ENCODE measurements at regions not wholly inside any gene's neighbourhood (a gene's known extent, or its start where the extent isn't known, plus 50 kb on each side); places are given as distances from the start of the nearest gene placed in this dataset.

DNA sequence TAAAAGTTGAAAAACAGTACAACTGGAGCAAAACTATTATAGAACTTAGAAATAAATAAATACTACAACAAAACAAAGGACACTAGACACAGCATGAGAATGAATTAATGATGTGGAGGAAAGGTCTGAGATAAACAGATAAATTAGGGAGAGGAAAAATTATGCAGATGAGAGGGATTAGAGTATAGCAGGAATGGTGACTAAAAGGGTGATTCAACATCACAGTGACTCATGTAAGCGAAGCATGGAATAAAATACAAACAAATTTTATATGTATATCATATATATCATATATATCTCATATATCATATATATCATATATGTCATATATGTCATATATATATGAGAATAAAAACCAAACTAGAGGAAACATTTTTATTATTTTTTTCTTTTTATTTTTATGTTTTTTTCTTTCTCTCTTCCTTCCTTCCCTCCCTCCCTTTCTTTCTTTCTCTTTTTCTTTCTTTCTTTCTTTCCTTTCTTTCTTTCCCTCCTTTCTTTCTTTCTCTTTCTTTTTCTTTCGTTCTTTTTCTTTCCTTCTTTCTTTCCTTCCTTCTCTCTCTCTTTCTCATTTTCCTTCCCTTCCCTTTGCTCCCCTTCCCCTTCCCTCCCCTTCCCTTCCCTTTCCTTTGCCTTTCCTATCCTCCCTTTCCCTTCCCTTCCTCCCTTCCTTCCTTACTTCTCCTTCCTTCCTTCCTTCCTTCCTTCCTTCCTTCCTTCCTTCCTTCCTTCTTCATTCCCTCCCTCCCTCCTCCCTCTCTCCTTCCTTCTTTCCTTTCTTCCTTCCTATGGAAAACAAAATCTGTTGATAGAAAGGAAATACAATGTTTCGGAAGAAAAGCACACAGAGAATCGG lies 1014.6 kb downstream of the GRIK2 start:
- intact Hi-C loops (cut with DNase I): no loop called here
- no peak for DNase-seq (ENCODE audit: low spot score)

DNA sequence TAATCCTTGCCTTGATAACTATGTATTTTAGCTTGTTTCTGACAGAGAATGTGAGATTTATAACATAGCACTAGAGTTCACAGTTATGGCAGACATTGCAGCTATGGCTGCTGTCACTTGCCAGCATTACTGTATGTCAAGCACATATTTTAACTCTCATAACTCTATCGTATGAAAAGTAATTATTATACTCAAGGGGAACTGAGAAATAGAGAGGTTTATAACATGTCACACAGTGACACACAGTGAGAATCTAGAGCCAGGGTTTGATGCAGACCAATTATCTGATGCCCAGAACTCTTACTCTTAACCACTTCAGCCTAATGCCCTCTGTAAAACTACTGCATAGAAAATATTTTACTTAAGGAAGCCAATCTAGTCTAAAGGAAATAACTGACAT lies 1012.4 kb downstream of the GRIK2 start:
- no peak for DNase-seq (ENCODE audit: low spot score)
- intact Hi-C loops (cut with DNase I): no loop called here

DNA sequence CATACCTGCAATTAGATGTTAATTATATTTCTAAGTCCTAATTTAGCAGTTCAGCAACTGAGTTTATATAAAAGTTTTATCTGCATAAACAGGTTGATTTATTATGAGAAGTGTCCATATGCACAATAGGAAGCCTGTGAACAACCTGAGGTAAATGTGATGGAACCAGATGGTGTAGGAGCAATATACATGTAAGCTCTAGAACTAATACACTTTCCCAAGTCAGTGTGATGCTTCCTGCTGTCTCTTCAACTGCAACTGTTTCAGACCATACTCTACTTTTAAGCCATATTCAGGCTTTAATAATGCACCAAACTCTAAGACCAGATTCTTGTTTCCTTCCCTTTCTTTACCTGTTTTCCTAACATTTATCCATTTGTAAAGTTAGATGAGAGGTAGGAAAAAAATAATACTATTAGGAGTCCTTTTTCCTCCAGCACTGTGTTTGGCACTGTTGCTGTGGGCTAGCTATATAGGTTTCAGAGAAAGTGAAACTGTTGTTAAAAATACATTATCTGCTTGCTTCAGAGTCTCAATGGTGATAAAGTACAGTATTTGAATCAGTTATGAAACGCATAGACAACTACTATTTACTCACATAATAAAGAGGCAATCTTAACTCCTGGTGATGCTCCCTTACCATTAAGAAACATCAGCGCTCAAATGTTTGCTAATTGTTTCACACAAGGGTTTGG lies 1009.3 kb downstream of the GRIK2 start:
- intact Hi-C loops (cut with DNase I): no loop called here
- no peak for DNase-seq (ENCODE audit: low spot score)

DNA sequence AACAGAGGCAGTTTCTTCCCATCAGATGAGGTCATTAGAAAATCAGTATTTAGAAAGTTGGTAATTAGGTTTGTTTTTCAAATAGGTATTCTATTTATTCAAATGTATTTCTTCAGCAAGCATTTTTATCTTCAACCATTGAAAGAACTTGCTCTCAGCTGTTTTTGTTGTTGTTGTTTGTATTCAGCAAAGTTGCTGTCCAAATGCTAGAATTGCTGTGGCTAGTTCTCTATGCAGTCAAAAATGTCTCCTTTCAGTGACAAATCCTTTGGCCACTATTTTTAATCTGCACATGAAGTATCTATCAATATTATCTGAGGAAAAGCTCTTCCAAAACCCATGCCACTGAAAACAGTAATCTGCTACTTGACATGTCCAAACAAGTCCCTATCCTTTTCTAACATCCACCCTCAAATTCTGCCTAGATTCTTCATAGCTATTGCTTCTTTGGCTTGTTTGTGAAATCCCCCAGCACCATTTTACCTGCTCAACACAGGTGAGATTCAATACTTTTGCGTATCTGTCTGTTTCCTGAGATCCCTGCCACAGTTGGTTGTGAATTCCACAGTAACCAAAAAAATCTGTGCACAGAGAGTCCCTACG lies 1005.4 kb downstream of the GRIK2 start:
- DNase-seq (ENCODE audit: low spot score): no peak
- intact Hi-C loops (cut with DNase I): no loop called here

DNA sequence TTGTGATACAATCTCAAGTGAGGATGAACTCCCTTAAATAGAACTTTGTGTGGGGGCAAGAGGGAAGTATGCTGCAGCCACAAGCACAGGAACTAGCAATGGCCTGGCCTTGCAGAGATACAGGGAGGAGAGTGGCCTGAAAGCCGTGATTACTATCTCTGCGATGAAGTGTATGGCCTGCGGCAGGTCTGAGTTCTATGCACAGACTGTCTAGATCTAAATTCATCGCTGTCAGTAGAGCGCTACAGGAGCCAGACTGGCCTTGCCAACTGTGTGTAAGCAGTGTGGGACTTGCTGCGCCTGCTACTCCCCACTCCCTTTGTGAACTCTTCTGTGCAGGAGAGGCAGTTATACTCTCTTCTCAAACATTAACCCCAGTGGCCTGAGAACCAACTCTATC lies 997.0 kb downstream of the GRIK2 start:
- DNase-seq (ENCODE audit: low spot score): no peak
- intact Hi-C loops (cut with DNase I): no loop called here

DNA sequence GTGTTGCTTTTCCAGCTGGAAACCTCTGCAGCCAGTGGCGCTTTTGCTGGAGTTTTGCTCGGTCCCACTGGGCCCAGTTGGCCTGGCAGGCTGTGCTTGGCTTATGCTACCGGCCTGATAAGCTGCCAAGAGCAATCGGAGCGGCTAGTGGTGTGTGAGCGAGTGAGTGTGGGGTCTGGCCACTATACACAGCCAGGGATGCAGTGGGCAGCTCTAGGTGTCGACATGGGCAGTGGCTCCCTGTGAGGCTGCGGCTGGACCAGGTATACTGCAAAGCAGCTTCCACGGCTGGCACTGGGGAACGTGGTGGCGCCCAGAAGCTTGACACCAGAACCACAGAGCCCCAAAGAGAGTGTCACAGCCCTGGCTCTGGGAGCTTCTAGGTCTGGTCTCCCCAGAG lies 996.5 kb downstream of the GRIK2 start:
- peak; percentile 66 for DNase-seq (ENCODE audit: low spot score)
- intact Hi-C loops (cut with DNase I): no loop called here

DNA sequence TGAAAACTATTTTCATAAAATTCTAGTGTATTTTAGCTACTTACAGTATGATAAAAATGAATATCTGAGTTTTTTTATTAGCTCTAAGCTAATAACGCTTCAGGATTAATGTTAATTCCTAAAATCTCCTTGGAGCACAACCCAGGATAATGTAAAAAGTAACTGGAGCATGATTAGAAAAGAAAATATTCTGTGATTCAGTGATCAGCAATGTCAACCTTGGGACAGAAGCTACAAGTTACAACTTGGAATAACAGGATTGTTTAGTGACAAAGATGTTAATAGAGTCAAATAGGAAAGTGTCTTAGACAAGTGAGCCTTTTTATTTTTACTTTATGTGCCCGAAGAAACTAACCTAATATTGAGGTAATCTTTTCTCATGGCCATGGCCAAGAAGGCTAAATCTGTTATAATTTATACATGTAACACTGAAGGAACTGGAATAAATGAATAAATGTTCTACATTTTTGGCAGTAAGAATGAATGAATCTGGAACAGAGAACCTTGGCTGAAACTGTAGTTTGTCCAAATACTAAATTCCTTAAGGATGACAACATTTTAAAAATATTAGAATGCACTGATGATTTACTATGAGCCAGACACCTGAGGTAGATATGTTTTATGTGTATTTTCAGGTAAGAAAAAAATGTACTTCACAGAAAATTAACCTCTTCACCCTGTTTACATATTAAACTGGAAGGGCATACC lies 994.0 kb downstream of the GRIK2 start:
- intact Hi-C loops (cut with DNase I): no loop called here
- no peak for DNase-seq (ENCODE audit: low spot score)

DNA sequence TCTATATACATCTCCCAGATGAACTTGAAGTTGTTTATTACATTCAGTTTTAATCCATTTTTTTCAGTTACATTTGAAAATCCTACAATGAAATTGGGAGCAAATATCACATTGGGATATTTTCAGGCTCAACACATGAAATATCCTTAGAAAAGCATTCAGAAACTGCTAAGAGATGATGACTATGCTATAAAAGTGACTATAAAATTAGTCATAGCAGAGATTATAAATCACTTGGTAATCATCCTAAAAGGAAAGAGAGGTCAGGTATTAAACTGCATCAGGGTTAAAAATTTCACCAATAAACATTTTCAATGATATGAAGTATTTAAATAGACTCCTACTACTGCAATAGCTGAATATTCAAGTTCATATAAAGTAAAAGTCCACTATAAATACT lies 987.7 kb downstream of the GRIK2 start:
- DNase-seq (ENCODE audit: low spot score): no peak

DNA sequence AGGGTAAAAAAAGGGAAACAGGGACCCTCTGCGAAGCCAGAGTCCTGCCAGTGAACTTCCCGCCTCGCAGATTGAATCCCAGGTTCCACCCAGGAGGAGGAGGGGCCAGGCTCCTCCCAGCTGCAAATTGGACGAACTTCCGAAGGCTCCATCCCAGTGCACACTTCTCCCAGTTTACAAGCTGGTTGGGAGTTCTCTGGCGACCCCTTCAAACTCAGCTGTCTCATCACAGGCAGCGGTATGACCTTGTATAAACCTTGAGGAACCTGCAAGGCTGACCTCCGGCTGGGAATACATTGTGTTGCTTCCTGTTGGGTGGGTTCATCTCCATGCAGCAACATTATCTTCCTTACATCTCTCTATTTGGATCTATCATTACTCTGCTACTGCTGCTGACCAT lies 962.7 kb downstream of the GRIK2 start:
- intact Hi-C loops (cut with DNase I): no loop called here
- DNase-seq (ENCODE audit: low spot score): peak; percentile 29

More for the DNA sequence above, 987.7 kb downstream of the GRIK2 start:
- intact Hi-C loops (cut with DNase I): no loop called here

DNA sequence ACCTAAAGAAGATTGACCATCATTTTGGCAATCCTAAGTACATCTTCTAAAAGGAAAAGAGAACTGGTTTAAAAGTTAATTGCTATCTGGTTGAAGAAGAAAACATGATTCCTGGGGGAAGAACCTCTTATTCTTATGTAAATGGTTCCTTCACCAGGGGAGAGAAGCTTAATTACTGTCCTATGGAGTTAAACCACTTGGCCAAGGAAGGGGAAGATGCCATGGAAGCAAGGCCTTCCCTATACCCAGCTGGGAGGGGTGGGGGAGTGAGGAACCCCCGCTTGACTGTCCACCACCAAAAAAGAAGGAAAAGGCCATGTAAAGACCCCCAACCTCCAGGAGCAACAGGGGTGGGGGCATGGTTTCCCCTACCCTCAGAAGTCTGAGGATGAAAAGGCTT lies 962.1 kb downstream of the GRIK2 start:
- DNase-seq (ENCODE audit: low spot score): no peak
- intact Hi-C loops (cut with DNase I): no loop called here

DNA sequence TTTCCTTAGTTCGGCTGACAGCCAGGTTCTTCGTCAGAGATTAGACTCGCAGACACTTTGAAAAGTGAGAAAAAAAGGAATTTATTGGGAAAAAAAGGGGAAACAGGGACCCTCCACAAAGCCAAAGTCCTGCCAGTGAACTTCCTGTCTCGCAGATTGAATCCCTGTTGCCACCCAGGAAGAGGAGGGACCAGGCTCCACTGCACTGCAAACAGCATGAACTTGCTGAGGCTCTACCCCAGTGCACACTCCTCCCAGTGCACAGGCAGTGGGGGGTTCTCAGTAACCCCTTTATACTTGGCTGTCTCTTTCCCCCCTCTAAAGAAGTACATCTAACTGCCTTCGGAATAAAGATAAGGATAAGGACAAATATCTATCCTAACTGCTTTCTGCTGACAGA lies 959.0 kb downstream of the GRIK2 start:
- intact Hi-C loops (cut with DNase I): no loop called here
- DNase-seq (ENCODE audit: low spot score): no peak

DNA sequence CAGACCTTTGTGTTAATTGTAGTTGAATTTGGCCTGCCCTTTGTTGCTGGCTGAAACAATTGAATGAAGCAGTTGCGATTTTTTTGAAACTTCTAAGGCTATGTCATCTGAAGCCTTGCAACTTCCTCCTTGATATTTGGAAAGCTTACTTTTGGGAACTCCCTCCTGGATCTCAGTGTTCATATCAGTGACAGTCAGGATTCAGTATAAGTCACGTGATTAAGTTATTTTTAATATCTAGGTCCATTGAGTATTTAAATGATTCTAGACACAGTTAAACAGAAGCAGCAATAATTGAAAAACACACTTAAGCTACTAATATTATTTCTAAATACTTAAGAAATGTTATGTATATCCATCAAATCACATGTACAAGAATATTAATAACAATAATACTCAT lies 951.3 kb downstream of the GRIK2 start:
- intact Hi-C loops (cut with DNase I): no loop called here
- no peak for DNase-seq (ENCODE audit: low spot score)

DNA sequence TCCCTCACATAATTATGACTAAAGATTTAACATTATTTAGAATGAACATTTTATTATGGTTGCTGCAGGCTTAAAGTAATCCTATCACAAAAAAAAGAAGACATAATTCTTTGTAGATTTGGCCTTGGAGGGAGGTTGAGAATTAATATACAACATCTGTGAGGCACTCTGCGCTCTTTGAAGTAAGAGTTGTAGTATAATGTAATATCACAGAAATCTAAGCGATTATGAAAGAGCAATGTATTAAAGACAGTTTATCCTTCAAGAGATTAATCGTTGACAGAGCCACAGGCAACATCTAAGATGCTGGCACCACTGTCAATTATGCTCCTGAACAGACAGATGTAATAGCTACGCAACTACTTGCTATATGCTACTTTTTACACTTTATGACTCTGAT lies 946.8 kb downstream of the GRIK2 start:
- intact Hi-C loops (cut with DNase I): no loop called here
- no peak for DNase-seq (ENCODE audit: low spot score)

DNA sequence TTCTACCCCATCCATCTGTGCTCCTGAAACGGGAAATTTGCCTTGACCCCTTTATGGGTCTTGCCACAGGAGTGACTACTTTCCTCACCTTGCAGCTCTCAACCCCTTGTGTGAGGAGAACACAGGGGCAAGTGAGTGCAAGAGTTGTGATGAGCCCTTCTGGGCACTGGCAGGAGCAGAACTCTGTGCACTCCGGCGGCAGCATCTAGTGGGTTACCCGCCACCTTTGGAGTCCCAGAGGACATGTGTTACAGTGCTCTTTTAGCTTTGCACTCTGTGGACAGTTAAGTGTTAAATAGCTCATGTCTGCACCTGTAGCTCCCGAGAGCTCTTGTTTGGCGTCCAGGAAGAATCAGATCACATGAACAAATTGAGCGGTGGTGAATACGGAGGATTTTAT lies 940.2 kb downstream of the GRIK2 start:
- intact Hi-C loops (cut with DNase I): no loop called here
- DNase-seq (ENCODE audit: low spot score): peak; percentile 58

DNA sequence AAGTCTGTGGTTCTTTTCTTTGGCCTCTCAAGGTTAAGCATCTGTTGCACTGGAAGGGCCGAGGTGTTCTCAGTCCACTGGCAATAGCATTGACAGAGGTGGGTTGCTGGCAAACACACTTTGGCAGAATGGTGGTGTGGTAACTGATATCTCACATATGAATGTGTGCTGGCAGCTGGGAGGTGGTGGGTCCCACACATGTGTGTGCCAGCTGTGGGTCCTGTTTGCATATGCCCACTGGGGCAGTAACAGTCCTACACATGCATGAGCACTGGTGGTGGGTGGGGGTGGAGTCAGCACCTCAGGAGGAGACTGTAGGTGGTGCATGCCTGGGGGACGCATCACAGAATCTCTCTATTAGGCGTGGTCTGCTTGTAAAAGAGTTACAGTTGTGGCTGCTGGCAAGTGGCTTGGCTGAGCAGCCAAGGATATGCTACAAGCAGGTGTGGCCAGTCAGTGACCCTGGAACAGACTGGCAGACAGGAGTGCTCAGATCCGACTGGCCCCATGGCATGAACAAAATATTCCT lies 934.3 kb downstream of the GRIK2 start:
- peak; percentile 62 for DNase-seq (ENCODE audit: low spot score)
- intact Hi-C loops (cut with DNase I): no loop called here

DNA sequence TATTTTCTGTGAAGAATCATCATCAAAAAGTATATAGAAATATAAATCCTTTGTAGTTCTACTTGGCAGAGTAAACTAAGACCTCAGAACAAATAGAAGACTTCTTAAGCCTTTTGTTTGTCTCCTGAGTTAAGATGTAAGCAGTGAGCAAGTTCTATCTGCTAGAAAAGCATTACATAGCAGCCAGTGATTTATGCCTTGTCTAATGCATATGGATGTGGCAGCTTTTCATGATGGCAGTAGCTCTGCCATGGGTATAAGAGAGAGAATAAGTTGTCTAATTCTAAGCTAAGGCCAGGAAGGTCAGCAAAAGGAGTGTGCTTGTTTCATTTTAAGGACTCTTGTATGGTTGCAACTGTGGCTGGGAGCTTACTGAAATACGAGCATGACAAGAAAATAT lies 920.2 kb downstream of the GRIK2 start:
- intact Hi-C loops (cut with DNase I): no loop called here
- no peak for DNase-seq (ENCODE audit: low spot score)

DNA sequence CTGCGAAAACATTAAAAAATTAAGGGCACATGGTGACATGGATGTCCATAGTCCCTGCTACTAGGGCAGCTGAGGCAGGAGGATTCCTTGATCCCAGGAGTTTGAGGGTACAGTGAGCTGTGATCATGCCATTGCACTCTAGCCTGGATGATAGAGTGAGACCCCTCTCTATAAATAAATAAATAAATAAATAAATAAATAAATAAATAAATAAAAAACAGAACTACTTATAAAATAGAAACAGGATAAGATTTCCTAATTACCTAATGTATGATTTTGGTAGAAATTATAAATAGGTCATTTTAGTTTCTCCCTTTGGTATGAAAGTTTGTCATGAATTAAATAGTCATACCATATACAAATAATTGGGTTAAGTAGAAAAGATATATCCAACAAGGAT lies 916.2 kb downstream of the GRIK2 start:
- intact Hi-C loops (cut with DNase I): no loop called here
- no peak for DNase-seq (ENCODE audit: low spot score)

DNA sequence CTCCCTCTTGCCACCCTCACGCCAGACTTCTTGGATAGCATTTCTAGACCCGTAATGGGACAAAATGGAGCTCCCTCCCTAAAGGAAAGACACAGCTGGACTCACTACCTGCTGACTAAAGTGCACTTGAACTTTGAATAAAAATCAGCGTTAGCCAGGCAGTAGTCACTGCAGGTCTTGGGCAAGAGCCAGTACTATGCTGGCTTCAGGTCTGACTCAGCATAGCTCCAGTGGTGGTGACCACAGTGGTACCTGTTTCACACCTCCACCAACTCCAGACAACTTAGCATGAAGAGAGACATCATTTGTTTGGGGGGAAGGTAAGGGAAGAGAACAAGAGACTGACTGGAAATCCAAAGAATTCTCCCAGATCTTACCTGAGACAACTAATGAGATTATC lies 906.8 kb downstream of the GRIK2 start:
- no peak for DNase-seq (ENCODE audit: low spot score)
- intact Hi-C loops (cut with DNase I): no loop called here

DNA sequence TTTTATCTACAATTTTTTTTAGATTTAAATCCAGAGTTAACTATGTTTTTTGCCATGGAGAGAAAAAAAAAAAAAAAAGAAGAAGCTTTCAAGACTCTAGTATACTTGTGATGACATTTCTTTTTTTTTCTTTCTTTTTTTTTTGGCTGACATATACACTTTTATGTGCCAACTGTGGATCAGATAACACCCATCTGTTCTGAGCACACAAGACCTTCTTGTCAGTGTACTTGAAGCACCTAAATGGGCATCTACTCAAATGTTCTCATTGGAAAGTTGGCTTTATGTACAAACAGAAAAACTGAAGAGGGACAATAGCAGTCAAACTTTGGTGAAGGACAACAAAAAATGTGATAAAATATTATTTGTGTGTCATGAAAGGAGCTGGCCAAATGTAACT lies 904.5 kb downstream of the GRIK2 start:
- intact Hi-C loops (cut with DNase I): no loop called here
- DNase-seq (ENCODE audit: low spot score): no peak
